ENCODE measurements at regions not wholly inside any gene's neighbourhood (a gene's known extent, or its start where the extent isn't known, plus 50 kb on each side); places are given as distances from the start of the nearest gene placed in this dataset.

GRCh38 chr1:5670590-5671350 lies 321.5 kb downstream of the NPHP4 start:
- Histone ChIP-seq H3K9ac (ENCODE audit: insufficient read depth, low read length) (no peak overlapping the region), H3K4me1 (ENCODE audit: control insufficient read depth, extremely low read depth, insufficient read depth, low read length) (no peaks in the 10 kb centered on the region), H3K4me3 (replicated peaks in 1 of 4; ENCODE audit: control extremely low read depth in 1 of 4, insufficient read depth in 1 of 4, low read depth in 3 of 4, low read length in 4 of 4) (no peak overlapping the region), H3K27me3 (ENCODE audit: control insufficient read depth, insufficient read depth, low read length) (no peaks in the 10 kb centered on the region), H3K36me3 (ENCODE audit: control insufficient read depth, insufficient read depth, low read length) (no peaks in the 10 kb centered on the region), H3K4me2 (ENCODE audit: extremely low read depth, insufficient read depth, low read length) (no peak overlapping the region), H3K27ac (ENCODE audit: insufficient read depth, low read length) (no peak overlapping the region), H3K9me3 (ENCODE audit: control insufficient read depth, insufficient read depth, low read depth, low read length) (no peaks in the 10 kb centered on the region), H2AFZ (ENCODE audit: low read length) (no peak overlapping the region), H4K20me1 (ENCODE audit: control insufficient read depth, extremely low read depth, insufficient read depth, low read length) (no peaks in the 10 kb centered on the region), H3K79me2 (ENCODE audit: control insufficient read depth, insufficient read depth, low read length) (no peaks in the 10 kb centered on the region)
- no peak for DNase-seq (ENCODE audit: low read depth in 2 of 2)
- TF ChIP-seq EZH2 (IDR thresholded peaks at IDR 0.05; ENCODE audit: low read length, missing control alignments), result no peak
- no peak for TF ChIP-seq CTCF (conservative IDR thresholded peaks at IDR 0.05 in 1 of 2, IDR thresholded peaks at IDR 0.05 in 1 of 2; ENCODE audit: low read depth in 1 of 2, low read length in 2 of 2)

- no peaks in the 10 kb centered on the region for H4K20me1 ChIP-seq (ENCODE audit: control insufficient read depth, extremely low read depth, insufficient read depth, low read length)
- no peak for DNase-seq (ENCODE audit: low read depth in 2 of 2)
- no peaks in the 10 kb centered on the region for H3K79me2 ChIP-seq (ENCODE audit: control insufficient read depth, insufficient read depth, low read length)
- H3K4me2 ChIP-seq (ENCODE audit: extremely low read depth, insufficient read depth, low read length), result no peak overlapping the region
- no peaks in the 10 kb centered on the region for H3K27me3 ChIP-seq (ENCODE audit: control insufficient read depth, insufficient read depth, low read length)
- no peaks in the 10 kb centered on the region for H3K4me1 ChIP-seq (ENCODE audit: control insufficient read depth, extremely low read depth, insufficient read depth, low read length)
- no peak overlapping the region for H3K27ac ChIP-seq (ENCODE audit: insufficient read depth, low read length)
- no peak overlapping the region for H3K9ac ChIP-seq (ENCODE audit: insufficient read depth, low read length)
- no peaks in the 10 kb centered on the region for H3K36me3 ChIP-seq (ENCODE audit: control insufficient read depth, insufficient read depth, low read length)
- H3K4me3 ChIP-seq (replicated peaks in 1 of 4; ENCODE audit: control extremely low read depth in 1 of 4, insufficient read depth in 1 of 4, low read depth in 3 of 4, low read length in 4 of 4), result no peak overlapping the region
- H2AFZ ChIP-seq (ENCODE audit: low read length), result no peak overlapping the region
- H3K9me3 ChIP-seq (ENCODE audit: control insufficient read depth, insufficient read depth, low read depth, low read length), result no peaks in the 10 kb centered on the region
- TF ChIP-seq EZH2 (IDR thresholded peaks at IDR 0.05; ENCODE audit: low read length, missing control alignments), result no peak
- no peak for TF ChIP-seq CTCF (conservative IDR thresholded peaks at IDR 0.05 in 1 of 2, IDR thresholded peaks at IDR 0.05 in 1 of 2; ENCODE audit: low read depth in 1 of 2, low read length in 2 of 2)
Measured at GRCh38 chr1:5667513-5668325, 324.5 kb downstream of the NPHP4 start.

All from fibroblast of lung (primary cell).